Duodenal mucosa (tissue), 2 donors: ENCODE measurements at regions not wholly inside any gene's neighbourhood (a gene's known extent, or its start where the extent isn't known, plus 50 kb on each side); places are given as distances from the start of the nearest gene placed in this dataset.

Source experiments
- H3K27ac ChIP-seq: one replicate; pipeline ENCODE4 v1.7.0; 2013; ENCODE audit warnings: low read depth, low read length
- H3K27me3 ChIP-seq, 2 donors: one replicate each; pipeline ENCODE4 v1.7.0; 2013; ENCODE audit warnings: low read length in 2 of 2, control low read depth in 1 of 2; ENCODE audit not compliant: insufficient read depth in 2 of 2, control insufficient read depth in 1 of 2
- H3K36me3 ChIP-seq, 2 donors: one replicate each; pipeline ENCODE4 v1.7.0; 2013; ENCODE audit warnings: low read length in 2 of 2, control low read depth in 1 of 2; ENCODE audit not compliant: insufficient read depth in 2 of 2, control insufficient read depth in 1 of 2
- H3K4me1 ChIP-seq, 2 donors: one replicate each; pipeline ENCODE4 v1.7.0; 2013; ENCODE audit warnings: low read length in 2 of 2, control low read depth in 1 of 2; ENCODE audit not compliant: insufficient read depth in 2 of 2, control insufficient read depth in 1 of 2
- H3K4me3 ChIP-seq, 2 donors: one replicate each; pipeline ENCODE4 v1.7.0; 2013; ENCODE audit warnings: low read length in 2 of 2, low read depth in 1 of 2
- H3K9ac ChIP-seq, 2 donors: one replicate each; pipeline ENCODE4 v1.7.0; 2013; ENCODE audit warnings: low read length in 2 of 2, low read depth in 1 of 2
- H3K9me3 ChIP-seq, 2 donors: one replicate each; pipeline ENCODE4 v1.7.0; 2013; ENCODE audit warnings: low read length in 2 of 2, control low read depth in 1 of 2; ENCODE audit not compliant: control insufficient read depth in 1 of 2

DNA sequence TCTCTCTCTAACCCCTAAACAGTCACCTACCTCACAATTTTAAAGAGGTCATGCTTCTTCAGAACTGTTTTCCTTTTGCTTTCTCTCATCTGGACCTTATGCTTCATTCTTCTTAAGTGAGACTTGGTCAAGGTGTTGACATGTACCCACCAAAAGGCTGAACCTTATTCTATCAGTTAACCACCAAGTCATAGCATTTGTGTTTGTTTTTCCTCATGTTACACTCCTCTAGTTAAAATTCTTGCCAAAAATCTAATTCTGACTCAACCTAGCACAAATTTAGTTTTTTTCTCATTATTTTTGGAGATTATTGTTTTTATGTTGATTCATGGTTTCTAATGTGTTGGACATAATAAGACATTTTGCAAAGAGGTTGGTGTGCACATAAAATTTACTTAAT lies 578.6 kb downstream of the SLC16A7 start:
- H3K4me1 ChIP-seq, result no peaks in the 10 kb centered on the region
- no peaks in the 10 kb centered on the region for H3K9me3 ChIP-seq
- no peaks in the 10 kb centered on the region for H3K36me3 ChIP-seq
- H3K9ac ChIP-seq, result no peak overlapping the region
- H3K27ac ChIP-seq, result no peak overlapping the region
- no peaks in the 10 kb centered on the region for H3K27me3 ChIP-seq
- no peak overlapping the region for H3K4me3 ChIP-seq

DNA sequence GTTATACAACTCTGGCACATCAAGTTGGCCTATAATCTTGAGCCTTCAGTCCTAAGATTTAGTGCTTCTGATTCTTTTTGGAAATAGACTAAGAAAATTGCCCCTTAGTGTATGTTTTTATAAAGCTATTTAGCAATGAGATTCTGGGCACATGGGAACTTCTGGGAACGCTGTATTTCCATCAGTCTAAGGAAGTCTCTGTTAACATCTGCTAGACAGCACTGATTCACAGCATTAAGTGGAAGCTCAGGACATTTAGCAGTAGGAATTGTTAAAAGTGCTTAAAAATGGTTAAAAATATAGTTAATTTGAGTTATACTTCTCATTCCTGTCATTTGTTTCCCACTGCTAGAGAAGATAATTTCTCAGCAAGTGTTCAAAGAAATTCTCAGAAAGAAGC lies 579.1 kb downstream of the SLC16A7 start:
- H3K4me3 ChIP-seq, result no peak overlapping the region
- no peaks in the 10 kb centered on the region for H3K9me3 ChIP-seq
- no peak overlapping the region for H3K27ac ChIP-seq
- no peak overlapping the region for H3K9ac ChIP-seq
- no peaks in the 10 kb centered on the region for H3K27me3 ChIP-seq
- no peaks in the 10 kb centered on the region for H3K36me3 ChIP-seq
- H3K4me1 ChIP-seq, result no peaks in the 10 kb centered on the region

- H3K9ac ChIP-seq, result no peak overlapping the region
- no peak overlapping the region for H3K27ac ChIP-seq
- no peaks in the 10 kb centered on the region for H3K4me1 ChIP-seq
- H3K36me3 ChIP-seq, result no peaks in the 10 kb centered on the region
- no peaks in the 10 kb centered on the region for H3K9me3 ChIP-seq
- no peak overlapping the region for H3K4me3 ChIP-seq
- H3K27me3 ChIP-seq, result no peaks in the 10 kb centered on the region
These were observed 581.1 kb downstream of the SLC16A7 start for GRCh38 chr12:60176891-60177290.

GRCh38 chr12:60180298-60180697 lies 584.5 kb downstream of the SLC16A7 start:
- Histone ChIP-seq H3K4me1 (no peaks in the 10 kb centered on the region), H3K36me3 (no peaks in the 10 kb centered on the region), H3K4me3 (no peak overlapping the region), H3K27ac (no peak overlapping the region), H3K27me3 (no peaks in the 10 kb centered on the region), H3K9ac (no peak overlapping the region), H3K9me3 (no peaks in the 10 kb centered on the region)

GRCh38 chr12:60182354-60182753 lies 586.5 kb downstream of the SLC16A7 start:
- H3K9me3 ChIP-seq, result no peaks in the 10 kb centered on the region
- no peak overlapping the region for H3K27ac ChIP-seq
- H3K4me1 ChIP-seq, result no peaks in the 10 kb centered on the region
- H3K4me3 ChIP-seq, result no peak overlapping the region
- H3K27me3 ChIP-seq, result no peaks in the 10 kb centered on the region
- no peak overlapping the region for H3K9ac ChIP-seq
- no peaks in the 10 kb centered on the region for H3K36me3 ChIP-seq

DNA sequence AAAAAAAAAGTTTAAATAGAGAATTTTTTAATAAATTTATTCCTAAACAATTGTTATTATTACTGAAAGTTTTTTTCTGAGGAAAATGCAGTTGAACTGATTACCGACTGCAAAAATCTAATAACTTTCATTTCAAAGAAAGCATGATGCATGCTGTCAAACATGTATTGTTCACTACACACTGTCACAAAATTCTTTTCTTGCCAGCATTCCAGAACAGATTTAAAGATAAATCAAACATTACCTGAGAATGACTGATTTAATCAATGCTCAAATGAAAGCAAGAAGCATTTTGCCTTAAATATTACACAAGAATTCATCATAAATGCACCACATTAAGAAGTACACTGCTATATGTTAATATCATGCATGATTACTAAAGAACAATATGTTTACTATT lies 588.3 kb downstream of the SLC16A7 start:
- no peak overlapping the region for H3K4me3 ChIP-seq
- no peaks in the 10 kb centered on the region for H3K9me3 ChIP-seq
- H3K27me3 ChIP-seq, result no peaks in the 10 kb centered on the region
- no peak overlapping the region for H3K27ac ChIP-seq
- no peaks in the 10 kb centered on the region for H3K36me3 ChIP-seq
- H3K9ac ChIP-seq, result no peak overlapping the region
- no peaks in the 10 kb centered on the region for H3K4me1 ChIP-seq

GRCh38 chr12:60185060-60185459 lies 589.2 kb downstream of the SLC16A7 start:
- Histone ChIP-seq H3K4me3 (no peak overlapping the region), H3K9ac (no peak overlapping the region), H3K9me3 (no peaks in the 10 kb centered on the region), H3K27ac (no peak overlapping the region), H3K4me1 (no peaks in the 10 kb centered on the region), H3K27me3 (no peaks in the 10 kb centered on the region), H3K36me3 (no peaks in the 10 kb centered on the region)

GRCh38 chr12:60191271-60191670 lies 595.4 kb downstream of the SLC16A7 start:
- H3K27ac ChIP-seq, result no peak overlapping the region

DNA sequence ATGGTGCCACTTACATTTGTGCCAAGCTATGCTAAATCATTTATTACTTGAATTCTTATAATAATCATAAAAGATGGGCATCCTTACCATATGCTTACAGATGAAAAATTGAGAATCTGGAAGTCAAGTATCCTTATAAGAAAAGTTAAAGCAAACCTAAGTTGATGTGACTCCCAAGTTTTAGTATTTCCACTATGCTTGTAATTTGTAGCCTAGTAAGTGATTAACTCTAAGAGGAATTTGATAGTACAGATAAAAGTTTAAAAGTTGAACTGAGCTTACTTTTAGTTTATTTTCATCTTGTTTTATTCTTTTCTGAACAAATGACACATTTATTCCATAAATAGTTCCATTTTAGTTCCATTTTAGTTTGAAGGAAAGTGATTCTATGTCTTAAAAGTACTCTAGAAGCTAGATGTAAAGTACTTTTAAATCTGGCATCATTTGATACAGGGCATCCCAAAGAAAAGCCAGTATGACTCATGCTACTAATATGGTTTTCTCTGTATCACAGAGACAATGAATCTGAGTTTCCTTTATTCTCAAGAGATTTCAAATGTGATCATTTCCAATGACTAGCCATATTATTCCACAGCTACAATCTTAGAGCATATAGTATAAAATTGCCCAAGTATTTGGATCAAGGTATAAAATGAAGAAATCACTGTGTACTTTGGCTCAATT lies 596.0 kb downstream of the SLC16A7 start:
- Histone ChIP-seq H3K36me3 (no peaks in the 10 kb centered on the region), H3K27me3 (no peaks in the 10 kb centered on the region), H3K27ac (no peak overlapping the region), H3K9me3 (no peaks in the 10 kb centered on the region), H3K9ac (no peak overlapping the region), H3K4me1 (no peaks in the 10 kb centered on the region), H3K4me3 (no peak overlapping the region)

More at GRCh38 chr12:60191271-60191670, 595.4 kb downstream of the SLC16A7 start:
- Histone ChIP-seq H3K4me3 (no peak overlapping the region), H3K9ac (no peak overlapping the region), H3K4me1 (no peaks in the 10 kb centered on the region), H3K36me3 (no peaks in the 10 kb centered on the region), H3K9me3 (no peaks in the 10 kb centered on the region), H3K27me3 (no peaks in the 10 kb centered on the region)

DNA sequence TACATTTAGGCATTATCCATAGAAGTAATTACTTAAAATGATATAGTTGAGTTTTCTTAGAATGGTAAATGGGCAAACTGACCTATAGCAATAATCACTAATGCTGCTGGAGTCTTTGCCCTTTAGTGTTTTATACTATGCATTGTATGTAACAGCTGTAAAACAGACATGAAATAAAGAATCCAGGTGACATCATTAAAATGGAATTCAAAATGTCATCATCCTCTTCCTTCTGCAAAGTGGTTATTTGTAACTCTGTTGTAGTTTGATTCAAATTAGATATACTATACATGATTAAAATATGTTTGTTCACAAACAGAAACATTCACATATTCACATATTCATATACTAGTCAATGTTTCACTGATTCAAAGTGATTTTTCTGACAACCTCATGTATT lies 598.8 kb downstream of the SLC16A7 start:
- H3K4me3 ChIP-seq, result no peak overlapping the region
- H3K36me3 ChIP-seq, result no peaks in the 10 kb centered on the region
- no peaks in the 10 kb centered on the region for H3K4me1 ChIP-seq
- H3K9me3 ChIP-seq, result no peaks in the 10 kb centered on the region
- no peaks in the 10 kb centered on the region for H3K27me3 ChIP-seq
- H3K27ac ChIP-seq, result no peak overlapping the region
- no peak overlapping the region for H3K9ac ChIP-seq

DNA sequence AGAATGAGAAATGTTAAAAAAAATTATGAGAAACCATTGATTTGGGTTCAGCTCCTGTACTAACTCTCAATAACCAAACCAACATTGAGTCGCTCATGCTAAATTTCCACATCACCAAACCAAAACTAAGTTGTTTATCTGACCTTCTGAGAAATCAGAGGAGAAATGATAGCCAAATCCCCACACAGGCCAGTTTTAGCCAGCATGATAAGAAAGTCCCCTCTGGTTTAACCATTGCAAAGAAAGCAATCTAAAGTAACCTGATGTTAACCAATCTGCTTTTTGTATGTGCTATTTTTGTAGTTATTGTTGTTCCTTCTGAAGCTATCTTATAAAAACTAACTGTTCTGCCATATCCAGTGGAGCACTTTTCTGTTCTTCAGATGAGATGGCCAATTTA lies 599.7 kb downstream of the SLC16A7 start:
- H3K4me1 ChIP-seq, result no peaks in the 10 kb centered on the region
- H3K27ac ChIP-seq, result no peak overlapping the region
- H3K27me3 ChIP-seq, result no peaks in the 10 kb centered on the region
- no peak overlapping the region for H3K4me3 ChIP-seq
- H3K9ac ChIP-seq, result no peak overlapping the region
- no peaks in the 10 kb centered on the region for H3K9me3 ChIP-seq
- no peaks in the 10 kb centered on the region for H3K36me3 ChIP-seq
